ENCODE measurements at regions not wholly inside any gene's neighbourhood (a gene's known extent, or its start where the extent isn't known, plus 50 kb on each side); places are given as distances from the start of the nearest gene placed in this dataset.
A peak's percentile ranks its signal among the peaks of the same experiment; 100 is the strongest.

- no peak for DNase-seq
Measured at GRCh38 chr1:193799948-193800690, 613.7 kb upstream of the B3GALT2 start.

DNA sequence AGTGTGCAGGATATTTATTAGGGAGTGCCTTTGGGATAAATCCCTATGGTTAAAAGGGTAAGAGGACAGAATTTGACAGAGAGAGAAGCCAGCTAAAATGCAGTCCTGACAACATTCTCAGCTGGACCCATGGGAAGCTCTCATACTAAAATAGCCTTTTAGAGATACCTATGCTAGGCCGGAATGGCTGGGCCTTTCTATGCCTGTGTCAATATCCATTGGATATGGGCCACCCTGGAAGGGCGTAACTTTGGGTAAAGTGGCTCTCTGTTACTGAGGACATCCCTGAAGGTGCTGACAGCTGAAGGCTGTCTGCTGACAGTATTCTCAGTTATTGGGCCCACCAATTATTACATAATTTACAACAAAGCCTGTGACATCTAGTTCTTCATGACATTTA lies 613.0 kb upstream of the B3GALT2 start:
- DNase-seq = no peak

GRCh38 chr1:193794239-193794638 lies 607.8 kb upstream of the B3GALT2 start:
- DNase-seq = peak in 1 of 2 donors; percentile 10

DNA sequence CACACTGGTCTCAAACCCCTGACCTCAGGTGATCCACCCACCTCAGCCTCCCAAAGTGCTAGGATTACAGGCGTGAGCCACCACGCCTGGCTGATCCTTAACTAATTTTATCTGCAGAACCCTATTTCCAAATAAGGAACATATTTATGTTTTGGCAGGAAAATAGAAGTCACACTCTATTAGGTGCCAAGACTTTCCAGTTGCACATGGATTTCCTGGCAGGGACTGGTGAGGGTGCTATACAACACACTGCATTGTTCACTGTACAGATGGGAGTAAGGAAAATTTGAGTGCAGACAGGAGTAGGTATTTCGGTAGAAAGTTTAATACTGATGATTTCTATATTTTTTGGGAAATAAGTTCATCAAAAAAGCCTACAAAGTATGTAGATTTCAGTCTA lies 605.3 kb upstream of the B3GALT2 start:
- no peak for DNase-seq

- no peak for DNase-seq
Measured at GRCh38 chr1:193787061-193787460, 600.6 kb upstream of the B3GALT2 start.

- no peak for DNase-seq
Measured at GRCh38 chr1:193785850-193786420, 599.5 kb upstream of the B3GALT2 start.

GRCh38 chr1:193774536-193775323 lies 588.3 kb upstream of the B3GALT2 start:
- no peak for DNase-seq

DNA sequence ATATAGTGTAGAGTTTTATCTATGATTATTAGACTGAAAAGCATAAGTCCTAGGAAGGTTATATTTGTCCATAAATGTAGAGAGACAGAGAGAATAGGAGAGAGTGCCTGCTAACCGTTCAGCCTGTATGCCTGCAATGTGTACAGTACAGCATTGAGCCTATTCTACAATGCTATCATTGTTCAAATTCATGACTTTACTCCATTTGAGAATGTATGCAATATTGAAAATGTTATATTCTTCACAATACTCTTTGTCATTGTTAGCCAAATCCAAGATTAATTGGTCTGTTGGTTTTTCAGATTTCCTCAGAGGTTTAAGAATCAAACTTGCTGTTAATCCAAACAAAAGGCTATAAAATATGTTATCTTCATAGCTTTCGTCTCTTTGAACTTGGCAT lies 585.2 kb upstream of the B3GALT2 start:
- no peak for DNase-seq

- no peak for DNase-seq
Measured at GRCh38 chr1:193769651-193770050, 583.2 kb upstream of the B3GALT2 start.

- DNase-seq = no peak
Measured at GRCh38 chr1:193767886-193768285, 581.5 kb upstream of the B3GALT2 start.

- no peak for DNase-seq
Measured at GRCh38 chr1:193766329-193766728, 579.9 kb upstream of the B3GALT2 start.

- DNase-seq = peak; percentile 27 to 29
Measured at GRCh38 chr1:193763266-193763665, 576.9 kb upstream of the B3GALT2 start.

DNA sequence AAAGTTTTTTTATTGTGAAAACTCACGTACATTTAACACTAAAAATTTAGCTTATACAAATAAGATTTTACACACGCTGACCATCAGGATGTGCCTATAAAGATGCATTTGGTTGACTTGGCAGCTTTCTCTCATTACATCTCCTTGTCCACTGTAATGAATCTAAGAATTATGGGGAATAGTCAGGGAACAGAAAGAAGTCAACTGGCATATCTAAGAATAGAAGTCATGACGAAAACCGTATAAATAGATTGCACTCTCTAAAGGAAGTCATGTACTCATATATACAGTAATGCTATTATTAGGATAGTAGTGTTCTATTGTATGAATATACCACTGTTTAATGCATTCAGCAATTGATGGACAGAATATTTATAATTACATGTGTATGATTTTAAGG lies 575.8 kb upstream of the B3GALT2 start:
- no peak for DNase-seq

- no peak for DNase-seq
Measured at GRCh38 chr1:193755441-193755840, 569.0 kb upstream of the B3GALT2 start.

- DNase-seq = no peak
Measured at GRCh38 chr1:193754732-193755427, 568.5 kb upstream of the B3GALT2 start.

GRCh38 chr1:193754151-193754550 lies 567.7 kb upstream of the B3GALT2 start:
- no peak for DNase-seq

DNA sequence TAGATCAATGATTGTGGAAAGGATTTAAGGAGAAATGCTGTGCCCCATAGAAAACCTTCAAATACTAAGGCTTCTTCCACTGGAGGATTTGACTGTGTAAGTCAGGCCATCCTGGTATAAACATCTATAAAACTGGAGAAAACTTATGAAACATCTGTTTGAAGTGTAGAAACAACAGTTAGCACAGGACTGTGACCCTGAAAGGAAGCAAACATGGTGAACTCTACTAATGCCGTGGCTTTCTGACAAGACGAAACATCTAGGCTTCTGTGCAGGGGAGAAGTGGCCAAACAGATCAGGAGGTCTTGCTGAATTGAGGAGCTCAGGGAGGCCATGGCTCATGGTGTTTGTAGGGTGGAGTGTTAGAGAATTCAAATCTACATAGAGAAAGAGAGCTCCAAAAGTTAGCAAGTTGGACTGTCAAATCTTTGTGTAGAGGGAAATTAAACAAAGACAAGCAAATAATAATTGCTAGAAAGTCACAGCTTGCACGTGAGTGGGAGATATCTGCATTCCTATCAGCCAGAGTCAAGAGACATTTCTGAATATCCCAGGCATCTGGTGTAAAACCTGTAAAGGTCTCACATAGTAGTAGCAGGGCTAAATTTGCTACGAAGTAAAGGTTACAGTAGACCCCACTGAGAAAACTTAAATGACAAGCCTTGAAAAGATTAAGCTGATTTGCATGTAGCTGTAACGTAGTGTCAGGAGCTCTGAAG lies 566.8 kb upstream of the B3GALT2 start:
- DNase-seq = no peak

DNA sequence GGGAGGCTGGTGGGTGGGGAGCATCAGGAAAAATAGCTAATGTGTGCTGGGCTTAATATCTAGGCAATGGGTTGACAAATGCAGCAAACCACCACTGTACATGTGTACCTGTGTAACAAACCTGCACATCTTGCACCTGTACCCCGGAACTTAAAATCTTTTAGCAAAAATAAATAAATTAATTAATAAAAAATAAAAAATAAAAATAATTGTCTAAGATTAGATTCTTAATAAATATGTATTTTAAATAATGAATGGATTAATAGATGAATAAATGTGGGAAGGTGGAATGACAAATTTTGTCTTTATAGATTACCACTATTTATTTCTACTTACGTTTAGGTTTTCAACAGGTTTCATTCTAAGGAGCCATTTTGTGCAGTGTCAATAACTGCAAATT lies 563.5 kb upstream of the B3GALT2 start:
- no peak for DNase-seq

- no peak for DNase-seq
Measured at GRCh38 chr1:193747579-193747978, 561.2 kb upstream of the B3GALT2 start.

DNA sequence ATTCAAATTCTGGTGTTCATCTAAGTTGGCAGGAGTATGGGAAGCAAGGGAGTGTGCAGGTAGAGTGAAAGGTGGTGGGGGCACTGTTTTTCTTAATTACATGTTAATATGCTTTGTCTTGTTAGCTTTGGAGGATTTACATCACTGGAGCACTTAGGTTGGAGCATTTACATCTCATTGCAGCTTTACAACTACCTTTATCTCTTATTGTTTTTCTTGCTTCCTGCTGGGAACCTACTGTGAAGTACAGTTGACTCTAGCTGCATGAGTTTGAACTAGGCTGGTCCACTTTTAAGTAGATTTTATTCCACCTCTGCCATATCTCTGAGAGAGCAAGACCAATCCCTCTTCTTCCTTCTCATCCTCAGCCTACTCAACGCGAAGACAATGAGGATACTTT lies 554.8 kb upstream of the B3GALT2 start:
- no peak for DNase-seq

GRCh38 chr1:193740762-193741161 lies 554.3 kb upstream of the B3GALT2 start:
- DNase-seq = no peak

DNA sequence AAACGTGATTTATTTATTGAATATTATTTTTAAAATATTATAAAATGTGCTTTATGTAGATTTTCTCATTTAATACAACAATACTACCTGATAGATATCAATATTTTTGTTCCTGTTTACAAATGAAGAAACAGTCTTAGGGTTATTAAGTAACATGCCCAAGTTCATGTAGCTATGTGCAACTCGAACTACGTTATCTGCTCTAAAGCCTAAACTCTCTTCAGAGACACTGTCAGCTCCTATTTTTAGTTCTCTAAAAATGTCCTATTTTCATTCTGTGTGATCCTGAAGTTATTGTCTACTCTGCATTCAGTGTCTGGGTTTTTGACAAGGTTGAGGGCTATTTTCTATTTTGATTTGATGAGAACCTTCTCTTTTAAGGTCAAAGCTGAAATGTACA lies 550.1 kb upstream of the B3GALT2 start:
- no peak for DNase-seq
